GM18498 (cell line): ENCODE measurements at regions not wholly inside any gene's neighbourhood (a gene's known extent, or its start where the extent isn't known, plus 50 kb on each side); places are given as distances from the start of the nearest gene placed in this dataset.
A peak's percentile ranks its signal among the peaks of the same experiment; 100 is the strongest.
"Not testable (repeated sequence)": the region's sequence is repeated elsewhere in the genome, so short reads cannot be mapped to it uniquely, and the experiment has no call there.

Experiments used
- ATAC-seq: cut with Tn5 transposase; IDR thresholded peaks from one replicate; pipeline ENCODE4 v1.9.1; 2021; ENCODE audit warnings: mild to moderate bottlenecking, moderate library complexity; ENCODE audit not compliant: unreplicated experiment

- no peak for ATAC-seq
These were observed 446.4 kb upstream of the PTGER4 start for GRCh38 chr5:40233268-40233667.

- no peak for ATAC-seq
These were observed 451.8 kb upstream of the PTGER4 start for GRCh38 chr5:40227931-40228330.

- no peak for ATAC-seq
These were observed 452.3 kb upstream of the PTGER4 start for GRCh38 chr5:40227366-40227765.

DNA sequence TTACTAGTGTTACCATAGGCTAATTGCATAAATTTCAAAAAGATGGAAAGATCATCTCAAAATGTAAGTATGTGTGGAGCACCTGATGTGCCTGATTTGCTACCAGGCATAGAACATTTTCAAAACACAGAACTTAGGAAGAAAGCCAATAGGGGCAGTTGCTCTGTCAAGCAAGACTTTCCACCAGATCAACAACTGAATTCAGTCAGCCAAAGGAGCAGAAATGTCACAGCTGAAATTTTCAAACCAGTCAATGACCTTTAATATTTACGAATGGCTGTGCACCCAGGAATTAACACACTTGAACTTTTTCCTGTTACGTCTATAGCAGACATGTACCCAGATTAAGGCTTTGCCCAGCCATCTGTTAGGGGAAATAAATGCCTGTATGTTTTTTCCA, 452.8 kb upstream of the PTGER4 start:
- no peak for ATAC-seq

GRCh38 chr5:40225147-40225546, 454.6 kb upstream of the PTGER4 start:
- ATAC-seq = not testable (repeated sequence)

GRCh38 chr5:40224421-40224820, 455.3 kb upstream of the PTGER4 start:
- peak; percentile 10 for ATAC-seq

- ATAC-seq = peak; percentile 59
These were observed 455.8 kb upstream of the PTGER4 start for GRCh38 chr5:40223884-40224402.

GRCh38 chr5:40221796-40222195, 457.9 kb upstream of the PTGER4 start:
- ATAC-seq = no peak

DNA sequence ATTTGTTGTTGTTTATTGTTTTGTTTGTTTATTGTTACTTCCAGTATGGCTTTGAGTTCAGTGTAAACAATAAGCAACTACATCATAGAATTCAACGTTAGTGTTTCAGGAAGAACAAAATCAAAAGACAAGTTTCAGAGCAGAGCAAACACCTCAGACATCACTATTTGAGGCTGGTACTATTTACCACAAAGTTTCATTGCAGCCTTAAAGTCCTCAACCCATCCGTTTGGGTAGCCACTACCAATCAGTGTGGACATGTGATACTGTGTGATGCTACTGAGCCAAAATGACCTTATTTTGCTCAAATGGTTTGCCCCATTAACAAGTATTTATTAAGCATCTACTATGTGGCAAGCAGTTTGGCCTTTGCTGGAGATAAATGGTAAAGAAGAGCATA, 458.5 kb upstream of the PTGER4 start:
- ATAC-seq = no peak

DNA sequence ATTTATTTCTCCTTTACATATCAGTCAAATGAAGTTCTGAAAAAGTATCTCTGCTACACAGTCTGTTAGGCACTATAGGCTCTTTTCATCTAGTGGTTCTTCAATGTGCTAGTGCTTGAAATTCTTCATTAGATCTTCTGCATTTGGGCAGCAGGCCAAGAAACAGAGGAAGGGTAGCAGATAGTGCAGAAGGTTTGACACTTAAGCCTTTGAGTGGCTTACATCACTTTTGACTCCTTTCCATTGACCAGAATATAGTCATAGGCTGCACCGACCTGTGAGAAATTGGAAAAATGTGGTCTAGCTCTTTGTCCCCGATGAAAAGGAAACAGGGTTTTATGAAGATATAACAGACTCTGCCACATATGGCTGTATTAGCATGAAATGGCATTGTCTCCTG, 459.5 kb upstream of the PTGER4 start:
- ATAC-seq = no peak

GRCh38 chr5:40217553-40217952, 462.2 kb upstream of the PTGER4 start:
- no peak for ATAC-seq

DNA sequence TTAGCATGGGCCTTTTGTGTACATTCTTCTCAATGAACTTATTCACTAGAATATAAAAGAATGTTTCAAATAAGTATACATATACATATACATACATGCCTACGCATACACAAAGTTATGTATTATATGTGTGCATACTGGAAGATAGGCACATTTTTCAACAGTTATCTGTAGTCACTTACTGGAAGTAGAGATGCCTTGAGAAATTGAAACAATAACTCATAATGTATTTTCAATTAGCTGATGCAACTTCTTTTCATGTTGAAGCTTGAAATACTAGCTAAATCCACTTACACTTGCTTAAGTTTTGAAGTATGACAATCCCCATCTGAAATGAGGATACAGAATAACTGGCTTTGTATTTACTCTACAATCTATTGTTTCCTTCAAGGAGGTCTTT, 469.0 kb upstream of the PTGER4 start:
- no peak for ATAC-seq

- ATAC-seq = no peak
These were observed 473.7 kb upstream of the PTGER4 start for GRCh38 chr5:40206030-40206429.

DNA sequence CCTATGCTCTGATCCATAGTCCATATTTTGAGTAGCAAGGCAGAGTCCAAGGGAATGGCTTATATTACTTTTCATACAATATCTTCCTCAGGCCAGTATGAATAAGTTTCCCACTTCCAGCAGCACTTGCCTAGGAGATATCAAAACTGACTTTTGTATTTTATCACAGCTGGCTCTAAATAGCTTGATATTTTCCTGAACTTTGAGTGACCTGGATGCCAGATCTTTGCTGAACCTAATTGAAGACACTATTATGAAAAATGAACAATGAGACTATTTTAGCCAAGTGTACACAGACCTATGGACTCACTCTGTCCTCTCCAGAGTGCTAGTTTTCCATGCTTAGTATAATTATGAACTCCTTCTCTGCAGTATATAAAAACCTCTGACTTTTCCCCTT, 475.6 kb upstream of the PTGER4 start:
- no peak for ATAC-seq

DNA sequence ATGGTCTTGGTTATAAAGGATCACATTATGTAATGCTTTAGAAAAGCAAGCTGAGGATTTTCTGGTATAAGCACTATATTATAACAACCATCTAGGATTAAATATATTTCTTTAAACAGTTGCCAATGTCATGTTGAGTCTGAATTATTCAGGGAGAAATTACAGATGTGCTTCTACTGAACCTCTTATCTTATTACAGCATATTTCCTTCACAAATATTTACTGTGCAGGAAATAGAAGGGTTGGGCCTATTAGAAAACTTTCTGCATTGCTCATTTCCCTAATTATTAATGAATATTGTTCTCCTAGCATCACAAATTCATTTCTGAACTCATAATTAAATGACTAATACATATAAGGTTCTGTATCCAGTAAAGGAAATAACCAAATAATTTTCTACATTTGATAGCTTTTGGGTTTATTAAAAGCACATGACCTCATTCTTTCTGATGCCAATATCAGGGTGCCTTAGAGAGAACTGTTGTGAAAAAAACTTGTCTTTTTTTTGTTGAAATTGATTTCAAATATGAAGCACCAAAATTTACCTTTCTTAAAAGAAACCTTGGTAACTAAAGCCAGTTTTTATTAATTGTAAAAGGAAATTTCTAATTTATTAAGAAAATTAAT, 476.8 kb upstream of the PTGER4 start:
- ATAC-seq = no peak

DNA sequence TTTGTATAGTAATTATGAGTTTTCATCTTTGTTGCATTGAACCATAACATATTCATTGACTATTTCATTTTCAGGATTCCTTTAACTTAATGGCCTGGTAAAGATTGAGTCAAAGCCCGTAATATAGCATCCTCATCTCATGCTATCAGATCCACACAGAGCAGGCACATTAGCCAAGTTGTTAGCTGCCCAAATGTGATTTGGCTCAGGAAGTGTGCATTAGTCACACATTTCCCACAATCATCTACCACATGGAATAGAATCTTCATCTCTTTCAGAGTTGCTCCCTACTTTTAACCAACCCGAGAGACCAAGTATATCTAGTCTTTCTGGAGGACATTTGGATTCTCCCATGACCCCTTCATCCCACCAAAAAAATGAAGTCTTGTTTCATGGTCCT, 481.0 kb upstream of the PTGER4 start:
- ATAC-seq = no peak

- ATAC-seq = not testable (repeated sequence)
These were observed 484.1 kb upstream of the PTGER4 start for GRCh38 chr5:40195574-40195973.

GRCh38 chr5:40191150-40191549, 488.6 kb upstream of the PTGER4 start:
- no peak for ATAC-seq

DNA sequence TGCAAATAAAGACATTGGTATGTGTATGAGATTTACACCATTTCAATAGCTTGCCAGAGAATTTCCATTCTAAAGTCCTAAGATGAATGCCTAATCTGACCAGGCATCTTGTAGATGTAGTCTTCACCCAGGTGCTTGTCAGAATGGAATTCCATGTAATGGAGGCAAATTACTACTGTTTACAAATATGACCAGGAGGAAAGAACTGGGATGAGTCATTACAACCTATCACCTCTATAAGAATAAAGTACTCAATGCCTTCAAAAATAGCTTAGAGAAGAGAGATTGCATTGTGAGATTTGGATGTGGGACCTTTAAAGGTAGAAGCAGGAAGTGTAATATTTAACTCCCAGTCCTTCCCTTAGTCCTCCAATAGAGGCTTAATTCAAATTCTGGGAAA, 507.0 kb upstream of the PTGER4 start:
- ATAC-seq = no peak

DNA sequence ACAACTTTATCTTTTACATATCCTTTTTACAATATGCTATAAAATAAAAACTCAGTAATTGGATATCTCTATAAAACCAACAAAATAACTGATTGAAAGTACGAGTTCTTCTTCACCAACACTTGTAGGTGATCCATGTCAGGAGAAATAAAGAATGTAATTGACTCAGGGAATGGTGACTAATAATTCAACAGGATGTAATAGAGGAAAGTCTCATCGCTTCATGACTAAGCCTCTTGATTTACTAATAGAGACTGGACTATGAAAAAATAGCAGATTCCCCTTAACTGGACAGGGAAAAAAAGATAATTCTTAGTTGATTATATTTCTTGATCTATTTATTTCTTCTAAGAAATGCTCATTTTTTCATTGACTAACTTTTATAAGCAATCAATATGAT, 507.7 kb upstream of the PTGER4 start:
- ATAC-seq = no peak

DNA sequence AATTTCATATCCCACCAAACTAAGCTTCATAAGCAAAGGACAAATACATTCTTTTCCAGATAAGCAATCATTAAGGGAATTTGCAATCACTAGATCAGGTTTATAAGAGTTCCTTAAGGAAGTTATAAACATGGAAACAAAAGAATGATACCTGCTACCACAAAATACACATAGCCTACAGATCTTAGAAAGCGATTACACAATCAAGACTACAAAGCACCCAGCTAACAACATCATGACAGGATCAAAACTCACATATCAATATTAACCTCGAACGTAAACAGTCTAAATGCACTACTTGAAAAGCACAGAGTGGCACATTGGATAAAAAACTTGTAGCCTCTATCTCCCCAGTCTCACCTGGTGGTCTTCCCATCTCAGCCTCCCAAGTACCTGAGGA, 512.4 kb upstream of the PTGER4 start:
- ATAC-seq = no peak

DNA sequence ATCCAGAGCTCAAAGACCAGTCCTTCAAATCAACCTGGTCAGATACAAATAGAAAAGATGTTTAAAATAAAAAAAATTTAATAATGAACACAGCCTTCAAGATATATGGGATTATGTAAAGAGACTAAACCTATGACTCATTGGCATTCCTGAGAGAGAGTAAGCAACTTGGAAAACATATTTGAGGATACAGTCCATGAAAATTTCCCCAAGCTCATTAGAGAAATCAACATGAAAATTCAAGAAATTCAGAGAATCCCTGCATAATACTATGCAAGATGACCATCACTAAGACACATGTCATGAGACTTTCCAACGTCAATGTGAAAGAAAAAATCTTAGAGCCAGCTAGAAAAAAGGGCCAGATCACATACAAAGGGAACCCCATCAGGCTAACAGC, 512.9 kb upstream of the PTGER4 start:
- no peak for ATAC-seq
